ENCODE measurements at regions not wholly inside any gene's neighbourhood (a gene's known extent, or its start where the extent isn't known, plus 50 kb on each side); places are given as distances from the start of the nearest gene placed in this dataset.

DNA sequence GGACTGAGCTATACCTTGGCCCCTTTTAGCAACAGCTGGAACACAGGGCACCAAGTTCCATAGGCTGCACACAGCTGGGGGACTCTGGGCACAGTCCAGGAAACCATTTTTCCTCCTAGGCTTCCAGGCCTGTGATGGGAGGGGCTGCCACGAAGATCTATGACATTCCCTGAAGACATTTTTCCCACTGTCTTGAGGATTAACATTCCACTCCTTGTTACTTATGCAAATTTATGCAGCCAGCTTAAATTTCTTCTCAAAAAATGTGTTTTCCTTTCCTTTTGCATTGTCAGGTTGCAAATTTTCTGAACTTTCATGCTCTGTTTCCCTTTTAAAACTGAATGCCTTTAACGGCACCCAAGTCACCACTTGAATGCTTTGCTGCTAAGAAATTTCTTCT lies 580.1 kb upstream of the FTMT start:
- POLR2A ChIA-PET (ENCODE audit: unreplicated experiment): no interaction called here

More for the DNA sequence above, 580.1 kb upstream of the FTMT start:
- TF ChIP-seq FOS (IDR thresholded peaks at IDR 0.05; ENCODE audit: low read depth, low read length): no peak
- no peak for TF ChIP-seq RCOR1 (IDR thresholded peaks at IDR 0.05; ENCODE audit: insufficient replicate concordance, low read length)
- TF ChIP-seq, protein P1, sequence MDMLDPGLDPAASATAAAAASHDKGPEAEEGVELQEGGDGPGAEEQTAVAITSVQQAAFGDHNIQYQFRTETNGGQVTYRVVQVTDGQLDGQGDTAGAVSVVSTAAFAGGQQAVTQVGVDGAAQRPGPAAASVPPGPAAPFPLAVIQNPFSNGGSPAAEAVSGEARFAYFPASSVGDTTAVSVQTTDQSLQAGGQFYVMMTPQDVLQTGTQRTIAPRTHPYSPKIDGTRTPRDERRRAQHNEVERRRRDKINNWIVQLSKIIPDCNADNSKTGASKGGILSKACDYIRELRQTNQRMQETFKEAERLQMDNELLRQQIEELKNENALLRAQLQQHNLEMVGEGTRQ (IDR thresholded peaks at IDR 0.05; ENCODE audit: low read depth, low read length): no peak
- TF ChIP-seq, protein P2, sequence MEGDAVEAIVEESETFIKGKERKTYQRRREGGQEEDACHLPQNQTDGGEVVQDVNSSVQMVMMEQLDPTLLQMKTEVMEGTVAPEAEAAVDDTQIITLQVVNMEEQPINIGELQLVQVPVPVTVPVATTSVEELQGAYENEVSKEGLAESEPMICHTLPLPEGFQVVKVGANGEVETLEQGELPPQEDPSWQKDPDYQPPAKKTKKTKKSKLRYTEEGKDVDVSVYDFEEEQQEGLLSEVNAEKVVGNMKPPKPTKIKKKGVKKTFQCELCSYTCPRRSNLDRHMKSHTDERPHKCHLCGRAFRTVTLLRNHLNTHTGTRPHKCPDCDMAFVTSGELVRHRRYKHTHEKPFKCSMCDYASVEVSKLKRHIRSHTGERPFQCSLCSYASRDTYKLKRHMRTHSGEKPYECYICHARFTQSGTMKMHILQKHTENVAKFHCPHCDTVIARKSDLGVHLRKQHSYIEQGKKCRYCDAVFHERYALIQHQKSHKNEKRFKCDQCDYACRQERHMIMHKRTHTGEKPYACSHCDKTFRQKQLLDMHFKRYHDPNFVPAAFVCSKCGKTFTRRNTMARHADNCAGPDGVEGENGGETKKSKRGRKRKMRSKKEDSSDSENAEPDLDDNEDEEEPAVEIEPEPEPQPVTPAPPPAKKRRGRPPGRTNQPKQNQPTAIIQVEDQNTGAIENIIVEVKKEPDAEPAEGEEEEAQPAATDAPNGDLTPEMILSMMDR (conservative IDR thresholded peaks at IDR 0.05; ENCODE audit: low read depth, low read length): no peak
- no peak for TF ChIP-seq MXI1 (IDR thresholded peaks at IDR 0.05; ENCODE audit: borderline replicate concordance, low read depth, low read length)
- in situ Hi-C loops (cut with MboI; ENCODE audit: low sequenced_read_pairs): no loop called here
- no peaks in the 10 kb centered on the region for H3K36me3 ChIP-seq (ENCODE audit: control insufficient read depth, insufficient read depth, low read length)
- no peaks in the 10 kb centered on the region for H3K79me1 ChIP-seq (ENCODE audit: low read depth in 1 of 2, low read length in 2 of 2)
- H3K9me1 ChIP-seq (ENCODE audit: insufficient read depth, low read length): no peaks in the 10 kb centered on the region
- no peak overlapping the region for H2AK5ac ChIP-seq (ENCODE audit: low read depth, low read length)
- no peak overlapping the region for H3K56ac ChIP-seq (ENCODE audit: extremely low read depth, insufficient read depth, low read length)
- H2BK120ac ChIP-seq (ENCODE audit: low read depth, low read length): no peak overlapping the region
- no CpG with 5 or more reads among the region's 2 CpGs for WGBS, 2 experiments (ENCODE audit: extremely low coverage in 2 of 2, insufficient read length in 1 of 2)
- no peak overlapping the region for H3K9ac ChIP-seq (ENCODE audit: low read depth, low read length)
- H3K18ac ChIP-seq (ENCODE audit: low read depth, low read length): no peak overlapping the region
- H3K27me3 ChIP-seq (ENCODE audit: control insufficient read depth, insufficient read depth, low read length): no peaks in the 10 kb centered on the region
- H3K9me3 ChIP-seq (ENCODE audit: control insufficient read depth, insufficient read depth, low read length): no peaks in the 10 kb centered on the region
- intact Hi-C loops (cut with micrococcal nuclease): no loop called here
- H4K20me1 ChIP-seq (ENCODE audit: insufficient read depth, low read length): no peaks in the 10 kb centered on the region
- H4K8ac ChIP-seq (ENCODE audit: low read depth in 2 of 2, low read length in 2 of 2): no peak overlapping the region
- no peak overlapping the region for H2AFZ ChIP-seq (replicated peaks; ENCODE audit: low read length, poor library complexity)
- H2BK20ac ChIP-seq (ENCODE audit: low read depth, low read length): no peak overlapping the region
- no peaks in the 10 kb centered on the region for H3K4me1 ChIP-seq (ENCODE audit: control insufficient read depth, insufficient read depth, low read length)
- H3K4me2 ChIP-seq (ENCODE audit: low read depth, low read length): no peak overlapping the region
- no peak overlapping the region for H3K27ac ChIP-seq (ENCODE audit: insufficient read depth, low read length)
- no peak overlapping the region for H2AK9ac ChIP-seq (replicated peaks; ENCODE audit: low read depth, low read length, poor library complexity)
- no peak overlapping the region for H4K91ac ChIP-seq (ENCODE audit: insufficient read depth, low read depth, low read length)
- dilution Hi-C loops (cut with HindIII; ENCODE audit: low sequenced_read_pairs, unreplicated experiment): no loop called here
- DNase-seq: no peak
- H2BK15ac ChIP-seq (ENCODE audit: low read depth, low read length): no peak overlapping the region
- H3K23ac ChIP-seq (ENCODE audit: low read depth, low read length): no peak overlapping the region
- CTCF ChIA-PET: interaction anchor here (1.3 kb wide), 1 partner anchor 18 kb away, joined by 3 read pairs; no protein-coding TSS in a partner anchor
- no peak overlapping the region for H3K4me3 ChIP-seq (ENCODE audit: insufficient read depth, low read depth, low read length)
- BruUV-seq (replicated peaks): no TSS peak
- no peak for ATAC-seq (ENCODE audit: low read depth)
- no peak overlapping the region for H2BK5ac ChIP-seq (ENCODE audit: low read depth, low read length, poor library complexity, severe bottlenecking)
- H3K4ac ChIP-seq (ENCODE audit: low read depth, low read length): no peak overlapping the region
- H3K14ac ChIP-seq (replicated peaks; ENCODE audit: low read depth, low read length): no peak overlapping the region
- H4K5ac ChIP-seq (ENCODE audit: low read depth, low read length): no peak overlapping the region

Measured in IMR-90 (cell line).